Activated CD8-positive, alpha-beta T cell treated with anti-CD3 and anti-CD28 coated beads for 36 hours (primary cell): ENCODE measurements at regions not wholly inside any gene's neighbourhood (a gene's known extent, or its start where the extent isn't known, plus 50 kb on each side); places are given as distances from the start of the nearest gene placed in this dataset.

ENCODE experiments used
- ATAC-seq: fragments of 200-7000 bp; cut with Tn5 transposase; one replicate; pipeline ENCODE4 v1.10.0; 2021; ENCODE audit warnings: mild to moderate bottlenecking, moderate library complexity
- CTCF ChIA-PET: fragments of 350-600 bp; sonication (Branson Sonifier 250); formaldehyde crosslinking; loops from one replicate; lab custom pipeline; 2021; ENCODE audit warnings: antibody characterized with exemption; lab: Charles Lee
- POLR2A ChIA-PET: fragments of 350-600 bp; sonication (Branson Sonifier 250); formaldehyde crosslinking; loops from one replicate; lab custom pipeline; 2021; ENCODE audit warnings: antibody characterized with exemption; lab: Charles Lee
- DNase-seq: peaks from one replicate; pipeline ENCODE4 v3.0.0-alpha.2; 2020
- H3K27ac Mint-ChIP-seq: one replicate; pipeline ENCODE4 v1.8.0; 2021; ENCODE audit warnings: mild to moderate bottlenecking, mixed read lengths
- H3K27me3 Mint-ChIP-seq: one replicate; pipeline ENCODE4 v1.8.0; 2021; ENCODE audit warnings: mixed read lengths
- H3K36me3 Mint-ChIP-seq: one replicate; pipeline ENCODE4 v1.8.0; 2021; ENCODE audit warnings: low read depth, mixed read lengths
- H3K4me1 Mint-ChIP-seq: one replicate; pipeline ENCODE4 v1.8.0; 2021; ENCODE audit warnings: low read depth, mixed read lengths
- H3K4me3 Mint-ChIP-seq: one replicate; pipeline ENCODE4 v1.8.0; 2021; ENCODE audit warnings: mild to moderate bottlenecking, moderate library complexity, mixed read lengths
- H3K9me3 Mint-ChIP-seq: one replicate; pipeline ENCODE4 v1.8.0; 2021; ENCODE audit warnings: mixed read lengths
- intact Hi-C: fragments of 100-400 bp; cut with micrococcal nuclease; formaldehyde crosslinking; loops from one replicate; pipeline ENCODE4 v1.10.0; 2022
- TF ChIP-seq, protein P1 (sequence below): fragments of 200-600 bp; IDR thresholded peaks from one replicate; pipeline ENCODE4 v1.8.0; 2022; ENCODE audit warnings: antibody characterized with exemption, mild to moderate bottlenecking

GRCh38 chr13:33531484-33531883 is 245.9 kb upstream of the STARD13 start:
- H3K27me3 Mint-ChIP-seq = peaks cover 10% of the 10 kb centered on the region
- ATAC-seq (no peak), DNase-seq (no peak)
- ChIA-PET CTCF (interaction anchor here (1.0 to 1.3 kb wide), 2 partner anchors 9 to 12 kb away, joined by 3 read pairs; no protein-coding TSS in a partner anchor), POLR2A (no interaction called here)
- no peak overlapping the region for H3K27ac Mint-ChIP-seq
- H3K4me3 Mint-ChIP-seq = no peak overlapping the region
- TF ChIP-seq, protein P1, sequence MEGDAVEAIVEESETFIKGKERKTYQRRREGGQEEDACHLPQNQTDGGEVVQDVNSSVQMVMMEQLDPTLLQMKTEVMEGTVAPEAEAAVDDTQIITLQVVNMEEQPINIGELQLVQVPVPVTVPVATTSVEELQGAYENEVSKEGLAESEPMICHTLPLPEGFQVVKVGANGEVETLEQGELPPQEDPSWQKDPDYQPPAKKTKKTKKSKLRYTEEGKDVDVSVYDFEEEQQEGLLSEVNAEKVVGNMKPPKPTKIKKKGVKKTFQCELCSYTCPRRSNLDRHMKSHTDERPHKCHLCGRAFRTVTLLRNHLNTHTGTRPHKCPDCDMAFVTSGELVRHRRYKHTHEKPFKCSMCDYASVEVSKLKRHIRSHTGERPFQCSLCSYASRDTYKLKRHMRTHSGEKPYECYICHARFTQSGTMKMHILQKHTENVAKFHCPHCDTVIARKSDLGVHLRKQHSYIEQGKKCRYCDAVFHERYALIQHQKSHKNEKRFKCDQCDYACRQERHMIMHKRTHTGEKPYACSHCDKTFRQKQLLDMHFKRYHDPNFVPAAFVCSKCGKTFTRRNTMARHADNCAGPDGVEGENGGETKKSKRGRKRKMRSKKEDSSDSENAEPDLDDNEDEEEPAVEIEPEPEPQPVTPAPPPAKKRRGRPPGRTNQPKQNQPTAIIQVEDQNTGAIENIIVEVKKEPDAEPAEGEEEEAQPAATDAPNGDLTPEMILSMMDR = no peak
- H3K4me1 Mint-ChIP-seq = peaks cover 16% of the 10 kb centered on the region
- intact Hi-C loops = no loop called here
- no peaks in the 10 kb centered on the region for H3K36me3 Mint-ChIP-seq
- H3K9me3 Mint-ChIP-seq = no peaks in the 10 kb centered on the region

GRCh38 chr13:33535061-33535460 is 249.5 kb upstream of the STARD13 start:
- H3K9me3 Mint-ChIP-seq = no peaks in the 10 kb centered on the region
- H3K27ac Mint-ChIP-seq = peak overlapping the region; percentile 59
- H3K4me3 Mint-ChIP-seq = no peak overlapping the region
- H3K27me3 Mint-ChIP-seq = peaks cover 2% of the 10 kb centered on the region
- no peaks in the 10 kb centered on the region for H3K36me3 Mint-ChIP-seq
- H3K4me1 Mint-ChIP-seq = peaks cover 25% of the 10 kb centered on the region
- ChIA-PET CTCF (no interaction called here), POLR2A (no interaction called here)
- ATAC-seq (no peak), DNase-seq (no peak)
- TF ChIP-seq, protein P1 = no peak
- intact Hi-C loops = no loop called here

DNA sequence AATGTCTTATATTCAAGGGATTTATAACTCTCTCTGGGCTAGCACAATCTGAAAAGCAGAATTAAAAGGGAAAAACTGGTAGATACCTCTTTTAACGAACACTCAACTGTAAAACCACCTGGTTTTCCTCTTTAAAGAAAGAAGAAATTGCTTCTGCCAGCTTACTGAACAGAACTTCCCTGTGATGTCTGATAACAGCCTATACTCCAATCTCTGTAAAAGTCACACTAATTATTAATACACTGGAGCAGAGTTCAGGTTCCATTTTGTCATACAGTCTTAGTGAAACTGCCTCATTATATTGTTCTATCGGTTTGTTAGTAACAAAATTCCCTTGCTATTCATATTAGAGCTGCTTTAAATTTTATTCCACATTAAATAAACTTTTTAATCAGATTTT is 251.0 kb upstream of the STARD13 start:
- ATAC-seq = no peak
- Mint-ChIP-seq H3K4me3 (no peak overlapping the region), H3K27ac (no peak overlapping the region)

GRCh38 chr13:33537026-33537425 is 251.5 kb upstream of the STARD13 start:
- POLR2A ChIA-PET = no interaction called here
- H3K9me3 Mint-ChIP-seq = peaks cover 3% of the 10 kb centered on the region
- TF ChIP-seq, protein P1 = no peak
- no peaks in the 10 kb centered on the region for H3K27me3 Mint-ChIP-seq
- CTCF ChIA-PET = no interaction called here
- peaks cover 8% of the 10 kb centered on the region for H3K36me3 Mint-ChIP-seq
- H3K4me3 Mint-ChIP-seq = no peak overlapping the region
- intact Hi-C loops = no loop called here
- H3K4me1 Mint-ChIP-seq = peaks cover 41% of the 10 kb centered on the region
- no peak for ATAC-seq
- H3K27ac Mint-ChIP-seq = no peak overlapping the region
- no peak for DNase-seq

More for the DNA sequence above, 251.0 kb upstream of the STARD13 start:
- ChIA-PET CTCF (no interaction called here), POLR2A (no interaction called here)
- intact Hi-C loops = no loop called here
- DNase-seq = no peak
- Mint-ChIP-seq H3K36me3 (peaks cover 8% of the 10 kb centered on the region), H3K27me3 (no peaks in the 10 kb centered on the region), H3K4me1 (peaks cover 40% of the 10 kb centered on the region), H3K9me3 (peaks cover 3% of the 10 kb centered on the region)
- TF ChIP-seq, protein P1 = no peak

GRCh38 chr13:33537676-33538075 is 252.1 kb upstream of the STARD13 start:
- DNase-seq (no peak), ATAC-seq (no peak)
- TF ChIP-seq, protein P1 = no peak
- peaks cover 3% of the 10 kb centered on the region for H3K9me3 Mint-ChIP-seq
- no peak overlapping the region for H3K4me3 Mint-ChIP-seq
- CTCF ChIA-PET = no interaction called here
- H3K27ac Mint-ChIP-seq = peak overlapping the region; percentile 68
- POLR2A ChIA-PET = no interaction called here
- peaks cover 41% of the 10 kb centered on the region for H3K4me1 Mint-ChIP-seq
- intact Hi-C loops = no loop called here
- no peaks in the 10 kb centered on the region for H3K27me3 Mint-ChIP-seq
- H3K36me3 Mint-ChIP-seq = peaks cover 8% of the 10 kb centered on the region
